ENCODE measurements at regions not wholly inside any gene's neighbourhood (a gene's known extent, or its start where the extent isn't known, plus 50 kb on each side); places are given as distances from the start of the nearest gene placed in this dataset.

- no peak for TF ChIP-seq CTCF (IDR thresholded peaks at IDR 0.05; ENCODE audit: insufficient read depth, low read depth, low read length)
- no peak for TF ChIP-seq EZH2 (IDR thresholded peaks at IDR 0.05; ENCODE audit: insufficient read depth, low read length)
These were observed 647.0 kb upstream of the MGAT4C start for GRCh38 chr12:86903159-86903558.

All from astrocyte (in vitro differentiated cells and primary cell).